KOPT-K1 (cell line): ENCODE measurements at regions not wholly inside any gene's neighbourhood (a gene's known extent, or its start where the extent isn't known, plus 50 kb on each side); places are given as distances from the start of the nearest gene placed in this dataset.

ENCODE experiments used
- H3K27ac ChIP-seq: fragments of 200-600 bp; sonication (generic); 2 replicates; pipeline ENCODE4 v1.5.1; 2016; ENCODE audit warnings: antibody characterized with exemption, mild to moderate bottlenecking, low read depth, low read length; ENCODE audit not compliant: poor library complexity, severe bottlenecking
- H3K36me3 ChIP-seq: fragments of 200-600 bp; sonication (generic); 2 replicates; pipeline ENCODE4 v1.5.1; 2017; ENCODE audit warnings: antibody characterized with exemption, mild to moderate bottlenecking, low read length, moderate library complexity; ENCODE audit not compliant: insufficient read depth
- H3K9me3 ChIP-seq: fragments of 200-600 bp; sonication (generic); 2 replicates; pipeline ENCODE4 v1.5.1; 2017; ENCODE audit warnings: antibody characterized with exemption, low read length, mild to moderate bottlenecking; ENCODE audit not compliant: insufficient read depth, poor library complexity, severe bottlenecking

DNA sequence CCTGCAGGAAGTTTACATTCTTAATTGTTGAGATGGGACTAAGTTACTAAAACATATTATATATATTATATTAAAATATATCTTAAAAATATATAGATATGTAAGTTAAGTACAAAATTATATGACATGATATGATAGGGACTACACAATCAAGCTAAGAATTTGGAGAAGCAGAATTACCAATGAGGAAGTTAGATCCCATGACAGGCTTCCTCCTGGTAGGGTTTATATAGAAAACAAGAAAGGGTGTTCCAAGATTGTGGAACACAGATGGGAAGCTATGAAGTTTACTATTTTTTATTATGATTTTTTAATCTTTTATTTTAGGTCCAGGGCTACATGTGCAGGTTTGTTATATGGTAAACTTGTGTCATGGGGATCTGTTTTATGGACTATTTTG, 260.8 kb upstream of the ZFHX3 start:
- Histone ChIP-seq H3K36me3 (no peaks in the 10 kb centered on the region), H3K27ac (no peak overlapping the region), H3K9me3 (no peaks in the 10 kb centered on the region)

DNA sequence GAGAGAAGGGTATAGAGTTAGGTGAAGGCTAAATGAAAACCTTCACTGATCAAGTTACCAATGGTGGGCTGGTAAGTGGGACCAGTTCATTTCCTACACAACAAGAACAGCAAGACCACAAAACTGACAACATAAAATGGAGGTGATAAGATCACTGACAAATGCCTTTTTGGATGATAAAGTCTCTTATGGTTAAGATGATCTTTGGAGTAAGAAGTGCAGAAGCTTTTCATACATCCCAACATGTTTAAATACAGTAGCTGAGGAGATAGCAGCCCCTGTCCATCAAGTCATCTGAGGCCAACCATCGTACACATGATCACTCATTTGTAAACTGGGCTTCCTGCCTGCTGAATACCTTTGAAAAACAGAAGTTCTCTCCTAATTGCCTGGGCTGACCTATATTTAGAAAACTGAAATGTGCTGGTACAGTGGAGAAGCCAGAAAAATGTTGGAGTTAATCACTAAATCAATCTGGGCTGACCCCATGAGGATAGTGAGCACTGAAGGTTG, 259.0 kb upstream of the ZFHX3 start:
- H3K9me3 ChIP-seq = no peaks in the 10 kb centered on the region
- no peaks in the 10 kb centered on the region for H3K36me3 ChIP-seq
- no peak overlapping the region for H3K27ac ChIP-seq

DNA sequence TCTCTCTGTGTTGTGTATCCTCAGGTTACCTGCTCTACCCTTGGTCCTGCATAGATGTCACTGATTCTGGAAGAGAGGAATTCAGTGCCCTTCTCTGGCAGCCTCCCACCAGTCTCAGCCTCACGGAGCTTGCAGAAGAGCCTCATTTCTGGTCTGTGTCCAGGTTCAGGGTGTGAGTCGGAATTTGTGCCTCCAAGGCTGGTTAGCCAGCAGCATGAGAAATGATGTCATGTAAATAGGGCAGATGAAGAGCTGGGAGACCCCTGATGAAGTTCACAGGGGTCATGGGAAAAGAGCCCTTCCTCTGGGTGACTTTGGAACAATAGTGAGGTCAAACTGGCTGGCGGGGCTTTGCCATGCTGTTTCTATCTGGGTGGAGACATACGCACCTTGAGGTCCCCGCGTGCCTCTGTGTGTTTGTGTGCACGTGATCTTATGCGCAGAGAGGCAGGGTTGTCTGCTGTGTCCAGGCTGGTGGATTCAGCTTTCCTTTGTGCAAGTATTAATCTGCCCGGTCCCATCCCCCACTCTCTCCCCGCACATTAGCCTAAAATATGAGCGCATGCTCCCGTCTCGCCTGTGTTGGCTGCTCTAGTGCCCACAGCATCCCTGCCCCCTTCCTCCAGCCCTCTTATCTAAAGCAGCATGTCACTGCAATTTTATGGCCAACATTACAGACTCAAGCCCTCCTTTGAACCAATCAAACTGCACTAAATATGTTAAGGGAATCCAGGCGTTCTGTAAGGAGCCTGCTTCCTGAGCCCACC, 256.3 kb upstream of the ZFHX3 start:
- Histone ChIP-seq H3K27ac (no peak overlapping the region), H3K9me3 (no peaks in the 10 kb centered on the region), H3K36me3 (no peaks in the 10 kb centered on the region)

DNA sequence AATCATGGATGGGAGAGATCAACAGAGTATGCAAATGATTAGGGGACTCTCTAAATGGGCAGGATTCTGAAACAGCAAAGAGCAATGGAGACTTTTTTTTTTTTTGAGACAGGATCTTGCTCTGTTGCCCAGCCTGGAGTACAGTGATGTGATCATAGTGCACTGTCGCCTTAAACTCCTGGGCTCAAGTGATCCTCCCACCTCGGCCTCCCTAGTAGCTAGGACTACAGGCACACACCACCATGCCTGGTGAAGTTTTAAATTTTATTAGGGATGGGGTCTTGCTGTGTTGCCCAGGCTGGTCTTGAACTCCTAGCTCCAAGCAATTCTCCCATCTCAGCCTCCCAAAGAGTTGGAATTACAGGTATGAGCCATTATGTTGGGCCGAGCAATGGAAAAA, 255.0 kb upstream of the ZFHX3 start:
- H3K9me3 ChIP-seq = no peaks in the 10 kb centered on the region
- no peaks in the 10 kb centered on the region for H3K36me3 ChIP-seq
- no peak overlapping the region for H3K27ac ChIP-seq

DNA sequence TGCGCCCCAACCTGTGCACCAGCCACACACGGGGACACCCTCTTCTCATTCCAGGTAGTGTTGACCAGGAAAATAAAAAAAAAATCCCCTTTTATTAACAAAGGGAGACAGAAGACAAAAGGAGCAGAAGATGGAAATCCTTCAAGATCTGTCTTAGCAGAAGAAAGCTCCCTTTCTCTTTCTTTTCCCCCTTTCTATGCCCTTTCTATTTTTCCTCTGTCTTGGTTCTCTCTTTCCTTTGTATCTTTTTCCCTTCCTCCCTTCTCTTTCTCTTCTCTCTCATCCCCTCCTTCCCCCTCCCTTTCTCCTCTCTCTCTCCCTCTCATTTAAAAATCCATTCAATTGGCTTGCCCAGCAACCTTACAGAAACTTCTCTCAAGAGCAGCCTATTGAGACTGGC, 254.1 kb upstream of the ZFHX3 start:
- H3K9me3 ChIP-seq = no peaks in the 10 kb centered on the region
- H3K36me3 ChIP-seq = no peaks in the 10 kb centered on the region
- no peak overlapping the region for H3K27ac ChIP-seq

DNA sequence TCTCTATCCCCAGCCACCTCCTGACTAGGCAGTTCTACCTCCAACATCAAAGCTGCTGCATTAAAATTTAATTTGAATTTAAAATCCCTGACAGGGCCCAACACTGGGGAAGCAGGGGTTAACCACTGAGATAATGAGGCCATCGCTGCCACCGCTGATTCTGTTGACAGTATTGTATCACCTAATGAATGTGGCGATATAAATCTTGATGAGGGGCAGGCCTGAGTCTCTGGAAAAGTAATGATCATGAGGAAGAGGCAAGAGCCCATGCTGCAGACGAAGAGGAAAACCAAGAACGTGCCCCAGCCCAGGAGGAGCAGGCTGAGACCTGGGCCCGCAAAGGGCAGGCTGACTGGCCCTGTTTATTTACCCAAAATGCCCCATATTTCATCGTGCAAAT, 251.4 kb upstream of the ZFHX3 start:
- H3K27ac ChIP-seq = no peak overlapping the region

DNA sequence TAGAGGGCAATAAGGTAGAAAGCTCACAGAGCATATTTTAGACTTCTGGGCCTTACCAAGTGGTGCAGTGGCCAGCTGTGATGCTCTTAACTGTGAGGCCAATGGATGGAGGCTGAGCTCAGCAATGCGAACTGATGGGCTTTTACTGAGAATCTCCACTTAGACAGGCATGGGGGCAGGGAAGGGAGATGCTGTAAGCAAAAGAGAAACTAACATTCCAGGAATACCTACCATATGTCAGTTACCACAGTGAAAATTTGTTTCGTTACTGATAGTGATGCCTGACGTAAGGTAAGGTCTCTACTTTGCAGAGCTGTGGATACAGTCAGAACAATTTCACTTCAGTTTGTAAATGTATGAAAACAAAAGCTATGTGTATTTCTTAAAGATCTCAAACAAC, 250.6 kb upstream of the ZFHX3 start:
- no peaks in the 10 kb centered on the region for H3K9me3 ChIP-seq
- H3K27ac ChIP-seq = no peak overlapping the region
- no peaks in the 10 kb centered on the region for H3K36me3 ChIP-seq

More for the DNA sequence above, 251.4 kb upstream of the ZFHX3 start:
- no peaks in the 10 kb centered on the region for H3K9me3 ChIP-seq
- no peaks in the 10 kb centered on the region for H3K36me3 ChIP-seq

DNA sequence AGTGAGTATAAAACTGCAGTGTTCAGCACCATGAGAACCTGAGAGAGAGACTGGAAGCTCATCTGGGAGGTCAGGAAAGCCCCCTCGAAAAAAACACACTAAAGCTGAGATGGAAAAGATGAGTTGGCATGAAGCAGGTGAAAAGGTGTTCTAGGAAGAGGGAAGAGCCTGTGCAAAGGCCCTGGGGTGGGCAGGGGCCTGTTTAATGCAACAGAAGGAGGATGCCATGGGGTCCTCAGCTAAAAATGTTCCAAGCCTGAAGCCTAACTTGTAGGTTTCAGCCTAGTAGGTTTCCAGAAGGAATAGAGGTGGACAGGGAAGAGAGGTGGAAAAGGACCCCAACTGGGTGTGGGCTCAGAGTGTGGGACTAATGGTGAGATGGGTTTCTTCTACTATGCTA, 242.3 kb upstream of the ZFHX3 start:
- Histone ChIP-seq H3K9me3 (no peaks in the 10 kb centered on the region), H3K36me3 (no peaks in the 10 kb centered on the region), H3K27ac (no peak overlapping the region)

DNA sequence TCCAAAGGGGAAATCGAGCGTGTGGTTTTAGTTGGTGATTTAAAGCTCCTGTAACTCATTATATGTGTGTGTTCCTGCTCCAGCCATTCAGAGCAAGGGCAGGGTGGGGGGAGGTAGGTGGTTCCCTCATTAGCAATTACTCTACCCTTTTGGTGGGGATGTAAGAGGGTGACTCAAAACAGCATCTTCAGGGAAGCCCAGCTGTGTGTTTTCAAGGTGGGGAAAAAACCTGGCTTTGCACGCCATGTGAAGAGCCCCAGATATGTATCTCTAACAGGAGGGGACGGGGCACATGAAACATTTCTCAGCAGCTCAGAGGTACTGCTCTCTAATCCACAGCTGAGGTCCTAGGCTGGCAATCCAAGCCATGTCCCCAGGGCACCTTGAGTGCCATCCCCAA, 241.3 kb upstream of the ZFHX3 start:
- Histone ChIP-seq H3K36me3 (no peaks in the 10 kb centered on the region), H3K9me3 (no peaks in the 10 kb centered on the region), H3K27ac (no peak overlapping the region)

DNA sequence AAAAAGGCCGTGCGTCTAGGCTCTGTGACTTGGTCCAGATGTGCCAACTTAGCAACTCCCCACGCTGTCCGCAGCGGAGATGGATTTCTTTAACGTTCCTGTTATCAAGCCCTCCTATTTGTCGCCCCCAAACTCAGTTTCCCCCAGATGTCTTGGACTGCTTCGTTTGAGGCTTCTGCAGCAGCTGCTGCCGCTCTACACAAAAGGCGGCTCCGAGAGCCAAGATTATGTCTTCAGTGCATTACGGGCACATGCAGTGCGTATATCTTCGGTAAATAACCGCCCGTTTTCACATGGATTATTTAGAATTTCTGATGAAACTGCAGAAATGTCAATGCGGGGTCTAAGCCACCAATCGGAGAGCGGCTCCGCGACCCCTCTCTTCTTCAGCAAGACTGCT, 240.6 kb upstream of the ZFHX3 start:
- Histone ChIP-seq H3K36me3 (no peaks in the 10 kb centered on the region), H3K9me3 (no peaks in the 10 kb centered on the region), H3K27ac (no peak overlapping the region)

DNA sequence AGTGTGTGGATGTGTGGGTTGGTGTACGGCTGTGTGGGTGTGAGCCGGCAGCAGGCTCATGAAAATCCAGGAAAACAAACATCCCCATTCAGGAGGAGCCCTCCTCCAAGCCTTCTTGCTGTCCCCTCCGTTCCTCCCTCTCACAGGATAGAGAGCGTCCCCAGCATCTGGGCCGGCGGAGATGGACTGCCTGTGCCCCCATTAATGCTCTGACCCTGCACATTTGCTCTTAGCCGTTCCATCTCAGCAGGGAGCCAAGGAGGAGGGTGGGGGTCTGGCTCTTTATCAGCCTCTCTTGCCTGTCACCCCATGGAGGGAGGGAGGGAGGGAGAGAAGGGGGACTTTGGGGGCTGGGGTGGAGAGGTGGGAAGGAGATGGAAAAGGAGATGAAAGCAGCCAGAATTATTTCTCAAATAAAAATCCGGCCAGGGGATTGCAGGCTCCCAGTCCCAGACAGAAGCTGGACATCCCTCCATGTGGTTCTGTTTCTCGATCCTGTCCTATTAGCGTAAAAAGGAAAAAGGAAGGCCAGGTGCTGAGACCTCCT, 240.0 kb upstream of the ZFHX3 start:
- Histone ChIP-seq H3K27ac (no peak overlapping the region), H3K9me3 (no peaks in the 10 kb centered on the region), H3K36me3 (no peaks in the 10 kb centered on the region)

DNA sequence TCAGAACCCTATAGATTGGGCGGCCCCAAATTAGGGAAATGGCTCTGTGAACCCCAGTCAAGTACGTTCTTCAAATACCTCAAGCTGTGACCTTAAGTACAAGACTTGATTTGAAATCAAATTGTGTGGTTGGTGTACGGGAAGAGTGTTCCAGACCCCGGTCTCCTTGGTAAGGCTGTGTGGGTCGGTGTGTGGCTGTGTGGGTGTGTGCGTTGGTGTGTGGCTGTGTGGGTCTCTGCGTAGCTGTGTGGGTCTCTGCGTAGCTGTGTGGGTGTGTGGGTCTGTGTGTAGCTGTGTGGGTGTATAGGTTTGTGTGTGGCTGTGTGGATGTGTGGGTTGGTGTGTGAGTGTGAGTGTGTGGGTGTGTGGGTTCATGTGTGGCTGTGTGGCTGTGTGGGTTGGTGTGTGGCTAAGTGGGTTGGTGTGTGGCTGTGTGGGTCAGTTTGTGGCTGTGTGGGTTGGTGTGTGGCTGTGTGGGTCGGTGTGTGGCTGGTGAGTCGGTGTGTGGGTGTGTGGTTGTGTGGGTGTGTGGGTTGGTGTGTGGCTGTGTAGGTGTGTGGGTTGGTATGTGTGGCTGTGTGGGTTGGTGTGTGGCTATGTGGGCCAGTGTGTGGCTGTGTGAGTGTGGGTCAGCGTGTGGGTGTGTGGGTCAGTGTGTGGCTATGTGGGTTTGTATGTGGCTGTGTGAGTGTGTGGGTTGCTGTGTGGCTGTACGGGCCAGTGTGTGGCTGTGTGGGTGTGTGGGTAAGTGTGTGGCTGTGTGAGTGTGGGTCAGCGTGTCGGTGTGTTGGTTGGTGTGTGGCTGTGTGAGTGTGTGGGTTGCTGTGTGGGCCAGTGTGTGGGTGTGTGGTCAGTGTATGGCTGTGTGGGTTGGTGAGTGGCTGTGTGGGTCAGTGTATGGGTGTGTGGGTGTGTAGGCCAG, 238.7 kb upstream of the ZFHX3 start:
- Histone ChIP-seq H3K36me3 (no peaks in the 10 kb centered on the region), H3K27ac (no peak overlapping the region), H3K9me3 (no peaks in the 10 kb centered on the region)

DNA sequence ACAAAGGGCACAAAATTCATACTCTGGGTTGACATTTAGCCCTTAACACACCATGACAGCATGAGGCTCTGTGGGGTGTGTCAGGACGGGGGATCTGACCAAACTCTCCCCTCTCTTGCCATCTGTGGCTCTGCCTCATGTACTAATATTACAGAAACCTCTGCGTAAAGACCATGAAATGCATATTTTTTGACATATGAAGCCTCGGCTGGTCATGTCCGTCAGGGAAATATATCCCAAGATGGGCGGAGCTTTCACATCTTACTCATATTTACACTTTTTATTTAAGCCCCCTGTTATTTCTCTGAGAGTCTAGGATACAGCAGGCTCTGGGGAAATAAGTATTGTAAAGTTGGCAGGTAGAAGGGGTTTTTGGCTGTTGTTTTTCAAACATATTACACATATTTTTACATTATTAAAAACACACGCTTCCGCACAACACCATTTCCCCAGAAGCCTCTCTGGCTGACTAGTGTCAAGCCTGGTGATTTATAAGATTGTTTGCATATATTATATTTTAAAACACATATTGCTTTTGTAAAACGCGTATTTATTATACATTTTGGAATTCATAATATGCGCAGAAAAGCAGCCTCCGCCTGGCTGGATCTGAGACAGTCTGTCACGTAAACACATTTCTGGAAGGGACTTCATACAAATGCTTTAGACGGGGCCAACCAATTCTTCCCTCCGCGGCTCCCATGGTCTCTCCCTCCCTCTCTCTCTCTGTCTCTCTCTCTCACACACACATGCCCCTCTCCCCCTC, 237.7 kb upstream of the ZFHX3 start:
- no peak overlapping the region for H3K27ac ChIP-seq
- no peaks in the 10 kb centered on the region for H3K9me3 ChIP-seq
- H3K36me3 ChIP-seq = no peaks in the 10 kb centered on the region

DNA sequence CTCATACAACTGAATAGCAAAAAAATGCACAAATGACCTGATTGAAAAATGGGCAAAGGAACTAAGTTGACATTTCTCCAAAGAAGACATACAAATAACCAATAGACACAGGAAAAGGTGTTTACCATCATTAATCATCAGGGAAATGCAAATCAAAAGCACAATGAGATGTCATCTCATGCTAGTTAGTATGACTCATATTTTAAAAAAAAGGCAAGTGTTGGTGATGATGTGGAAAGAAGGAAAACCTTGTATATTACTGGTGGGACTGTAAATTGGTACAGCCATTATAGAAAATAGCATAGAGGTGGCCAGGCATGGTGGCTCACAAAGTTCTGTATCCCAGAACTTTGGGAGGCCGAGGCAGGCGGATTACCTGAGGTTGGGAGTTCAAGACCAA, 232.5 kb upstream of the ZFHX3 start:
- Histone ChIP-seq H3K9me3 (no peaks in the 10 kb centered on the region), H3K36me3 (no peaks in the 10 kb centered on the region), H3K27ac (no peak overlapping the region)

DNA sequence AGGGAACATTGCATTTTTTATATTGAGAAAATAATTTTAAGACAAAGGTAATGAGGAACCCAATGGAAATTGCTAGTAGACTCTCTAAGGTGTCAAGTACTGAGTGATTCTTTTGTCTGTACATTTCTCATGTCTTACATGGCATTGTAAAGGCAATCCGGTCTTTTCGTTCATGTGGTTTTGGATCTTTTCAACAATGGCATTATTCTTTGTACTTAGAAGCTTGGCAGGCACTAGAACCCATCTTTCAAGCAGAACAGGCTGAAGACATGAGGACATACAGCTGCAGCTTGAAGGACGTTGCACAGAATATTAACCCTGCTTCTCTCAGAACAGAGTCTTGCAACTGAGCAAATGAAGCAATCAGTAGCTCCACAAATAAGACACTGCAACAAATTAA, 231.5 kb upstream of the ZFHX3 start:
- no peaks in the 10 kb centered on the region for H3K9me3 ChIP-seq
- H3K36me3 ChIP-seq = no peaks in the 10 kb centered on the region
- no peak overlapping the region for H3K27ac ChIP-seq
